OCI-LY1 (cell line): ENCODE measurements at regions not wholly inside any gene's neighbourhood (a gene's known extent, or its start where the extent isn't known, plus 50 kb on each side); places are given as distances from the start of the nearest gene placed in this dataset.

Experiments used
- H2AFZ ChIP-seq: fragments of 200-600 bp; sonication (generic), shearing (Covaris generic); 2 replicates; pipeline ENCODE4 v1.6.0; 2014; ENCODE audit warnings: antibody characterized with exemption, mild to moderate bottlenecking, low read length
- H3F3A ChIP-seq: fragments of 200-600 bp; sonication (generic), shearing (Covaris generic); 2 replicates; pipeline ENCODE4 v1.6.0; 2014; ENCODE audit warnings: mild to moderate bottlenecking, antibody characterized with exemption, low read length, moderate library complexity; ENCODE audit not compliant: insufficient read depth
- H3K27ac ChIP-seq: fragments of 200-600 bp; sonication (generic); 2 replicates; pipeline ENCODE4 v1.5.1; 2014; ENCODE audit warnings: low read length, mixed run types, mild to moderate bottlenecking, low read depth; ENCODE audit not compliant: poor library complexity, severe bottlenecking
- H3K27me3 ChIP-seq: fragments of 200-600 bp; sonication (generic); 2 replicates; pipeline ENCODE4 v1.6.0; 2014; ENCODE audit warnings: antibody characterized with exemption, mild to moderate bottlenecking, low read length, moderate library complexity; ENCODE audit not compliant: insufficient read depth
- H3K36me3 ChIP-seq: fragments of 200-600 bp; sonication (generic); 2 replicates; pipeline ENCODE4 v1.6.1; 2014; ENCODE audit warnings: mild to moderate bottlenecking, antibody characterized with exemption, low read length, moderate library complexity, mixed read lengths; ENCODE audit not compliant: insufficient read depth
- H3K4me1 ChIP-seq: fragments of 200-600 bp; sonication (generic); 2 replicates; pipeline ENCODE4 v1.5.1; 2014; ENCODE audit warnings: mild to moderate bottlenecking, low read length, moderate library complexity; ENCODE audit not compliant: insufficient read depth, severe bottlenecking
- H3K4me2 ChIP-seq: fragments of 200-600 bp; sonication (generic), shearing (Covaris generic); 2 replicates; pipeline ENCODE4 v1.6.1; 2014; ENCODE audit warnings: low read length
- H3K4me3 ChIP-seq: fragments of 200-600 bp; sonication (generic); 2 replicates; pipeline ENCODE4 v1.5.1; 2014; ENCODE audit warnings: low read length, low read depth, mild to moderate bottlenecking, mixed read lengths; ENCODE audit not compliant: poor library complexity, severe bottlenecking
- H3K79me2 ChIP-seq: fragments of 200-600 bp; shearing (Covaris generic); 2 replicates; pipeline ENCODE4 v1.6.1; 2016; ENCODE audit warnings: mixed run types, low read length, mixed read lengths; ENCODE audit not compliant: insufficient read depth
- H3K9ac ChIP-seq: fragments of 200-600 bp; sonication (generic), shearing (Covaris generic); 2 replicates; pipeline ENCODE4 v1.6.1; 2014; ENCODE audit warnings: mild to moderate bottlenecking, low read length, mixed read lengths
- H3K9me2 ChIP-seq: fragments of 200-600 bp; sonication (generic), shearing (Covaris generic); 2 replicates; pipeline ENCODE4 v1.6.1; 2014; ENCODE audit warnings: low read depth, mild to moderate bottlenecking, low read length, mixed read lengths
- H3K9me3 ChIP-seq: fragments of 200-600 bp; shearing (Covaris generic); 2 replicates; pipeline ENCODE4 v1.6.1; 2014; ENCODE audit warnings: low read length, mixed read lengths
- H4K20me1 ChIP-seq: fragments of 200-600 bp; sonication (generic), shearing (Covaris generic); 2 replicates; pipeline ENCODE4 v1.6.0; 2016; ENCODE audit warnings: mild to moderate bottlenecking, low read length; ENCODE audit not compliant: insufficient read depth
- CTCF ChIP-seq: fragments of 200-600 bp; sonication (generic), shearing (Covaris generic); IDR thresholded peaks from 2 replicates; pipeline ENCODE4 v1.5.1; 2017; ENCODE audit warnings: mild to moderate bottlenecking, antibody characterized with exemption, low read length, moderate library complexity, mixed read lengths
- EZH2 ChIP-seq: fragments of 200-600 bp; sonication (generic), shearing (Covaris generic); IDR thresholded peaks from 2 replicates; pipeline ENCODE4 v1.8.0; 2017; ENCODE audit warnings: borderline replicate concordance, mixed run types, mild to moderate bottlenecking, antibody characterized with exemption, low read length, moderate library complexity, mixed read lengths

GRCh38 chr14:35986219-35986573 lies 160.1 kb downstream of the BRMS1L start:
- no peak overlapping the region for H3K4me3 ChIP-seq
- no peak overlapping the region for H2AFZ ChIP-seq
- no peaks in the 10 kb centered on the region for H3F3A ChIP-seq
- H3K79me2 ChIP-seq: no peaks in the 10 kb centered on the region
- no peaks in the 10 kb centered on the region for H3K9me3 ChIP-seq
- no peaks in the 10 kb centered on the region for H3K9me2 ChIP-seq
- no peaks in the 10 kb centered on the region for H3K36me3 ChIP-seq
- H3K4me2 ChIP-seq: peak overlapping the region; percentile 28; the same call in 1 of the 2 replicates
- H3K9ac ChIP-seq: peak overlapping the region; percentile 17; the same call in 1 of the 2 replicates
- no peaks in the 10 kb centered on the region for H3K27me3 ChIP-seq
- H4K20me1 ChIP-seq: no peaks in the 10 kb centered on the region
- peak overlapping the region; percentile 86 for H3K27ac ChIP-seq
- peaks cover 24% of the 10 kb centered on the region for H3K4me1 ChIP-seq
- TF ChIP-seq CTCF: no peak
- no peak for TF ChIP-seq EZH2

GRCh38 chr14:35985474-35986218 lies 159.5 kb downstream of the BRMS1L start:
- Histone ChIP-seq H4K20me1 (no peaks in the 10 kb centered on the region), H3K4me1 (peaks cover 24% of the 10 kb centered on the region), H3K9me2 (no peaks in the 10 kb centered on the region), H3K36me3 (no peaks in the 10 kb centered on the region), H3F3A (no peaks in the 10 kb centered on the region), H3K4me3 (no peak overlapping the region), H3K9ac (peak overlapping the region; percentile 17; the same call in 1 of the 2 replicates), H3K4me2 (peak overlapping the region; percentile 28; the same call in 1 of the 2 replicates), H3K27me3 (no peaks in the 10 kb centered on the region), H2AFZ (no peak overlapping the region), H3K79me2 (no peaks in the 10 kb centered on the region), H3K27ac (peak overlapping the region; percentile 86), H3K9me3 (no peaks in the 10 kb centered on the region)
- TF ChIP-seq CTCF (no peak), EZH2 (no peak)

GRCh38 chr14:35979531-35979930 lies 153.4 kb downstream of the BRMS1L start:
- Histone ChIP-seq H3K4me1 (peaks cover 1% of the 10 kb centered on the region), H3K4me3 (no peak overlapping the region), H3K9me3 (no peaks in the 10 kb centered on the region), H3K9ac (no peak overlapping the region), H2AFZ (no peak overlapping the region), H3K4me2 (no peak overlapping the region), H3K27me3 (no peaks in the 10 kb centered on the region), H3K79me2 (no peaks in the 10 kb centered on the region), H4K20me1 (no peaks in the 10 kb centered on the region), H3K27ac (no peak overlapping the region), H3F3A (no peaks in the 10 kb centered on the region), H3K36me3 (no peaks in the 10 kb centered on the region), H3K9me2 (no peaks in the 10 kb centered on the region)
- TF ChIP-seq EZH2 (no peak), CTCF (no peak)
